GM12878 (cell line): ENCODE measurements at regions not wholly inside any gene's neighbourhood (a gene's known extent, or its start where the extent isn't known, plus 50 kb on each side); places are given as distances from the start of the nearest gene placed in this dataset.

Experiments used
- ATAC-seq: fragments of 200-7000 bp; cut with Tn5 transposase; 3 replicates; pipeline ENCODE4 v1.9.1; 2020; ENCODE audit warnings: mild to moderate bottlenecking, moderate library complexity
- BruUV-seq: library from RNA; stranded (reverse); fragments of 400-500 nt; replicated peaks from 2 replicates; lab custom pipeline; 2021; lab: Mats Ljungman, UMichigan
- CTCF ChIA-PET: fragments of 300-600 bp; sonication (Branson Sonifier 250); formaldehyde crosslinking; extraction: SDS; loops from one replicate; lab custom pipeline; 2021; ENCODE audit warnings: inconsistent platforms; lab: Yijun Ruan, JAX
- POLR2A ChIA-PET: fragments of 350-600 bp; formaldehyde crosslinking; extraction: SDS; loops from one replicate; lab custom pipeline; 2021; ENCODE audit warnings: inconsistent platforms; lab: Charles Lee
- RAD21 ChIA-PET: fragments of 300-600 bp; sonication (Branson Sonifier 250); formaldehyde crosslinking; loops from one replicate; lab custom pipeline; 2023; ENCODE audit warnings: antibody characterized with exemption; ENCODE audit not compliant: unreplicated experiment; lab: Charles Lee
- SMC1A ChIA-PET: fragments of 300-600 bp; sonication (Branson Sonifier 250); formaldehyde crosslinking; loops from one replicate; lab custom pipeline; 2023; ENCODE audit not compliant: unreplicated experiment, uncharacterized antibody; lab: Charles Lee
- DNase-seq: peaks from one replicate; pipeline ENCODE4 v3.0.0-alpha.2; 2011; ENCODE audit warnings: low read depth, low spot score
- FAIRE-seq: peaks from 3 replicates; lab custom pipeline; 2011; peaks lifted over from hg19 to GRCh38; lab: Jason Lieb, UNC
- H2AFZ ChIP-seq: 2 replicates; pipeline ENCODE4 v1.6.0; 2011; ENCODE audit warnings: low read depth, low read length, control low read depth; ENCODE audit not compliant: control insufficient read depth
- H3K27ac ChIP-seq: 2 replicates; pipeline ENCODE4 v1.5.1; 2011; ENCODE audit warnings: control low read depth; ENCODE audit not compliant: control insufficient read depth, insufficient read depth
- H3K27me3 ChIP-seq, 2 experiments: replicated peaks in 1 of 2; 2 replicates each; pipeline versions ENCODE4 v1.6.0 to v1.6.1; 2011; ENCODE audit warnings: low read length in 1 of 2; ENCODE audit not compliant: control insufficient read depth in 2 of 2, insufficient read depth in 2 of 2
- H3K36me3 ChIP-seq, 2 experiments: 2 replicates each; pipeline ENCODE4 v1.5.1; 2011; ENCODE audit warnings: low read length in 1 of 2; ENCODE audit not compliant: control insufficient read depth in 2 of 2, insufficient read depth in 2 of 2
- H3K4me1 ChIP-seq: 2 replicates; pipeline ENCODE4 v1.6.1; 2011; ENCODE audit warnings: mild to moderate bottlenecking, low read length, moderate library complexity, mixed read lengths; ENCODE audit not compliant: control insufficient read depth, insufficient read depth
- H3K4me2 ChIP-seq: 2 replicates; pipeline ENCODE4 v1.6.0; 2011; ENCODE audit warnings: control low read depth; ENCODE audit not compliant: control insufficient read depth, insufficient read depth
- H3K4me3 ChIP-seq: fragments of 200-600 bp; sonication (generic); 2 replicates; pipeline ENCODE4 v1.5.1; 2016
- H3K79me2 ChIP-seq: 2 replicates; pipeline ENCODE4 v1.6.0; 2011; ENCODE audit warnings: low read length; ENCODE audit not compliant: control insufficient read depth, insufficient read depth
- H3K9ac ChIP-seq: 2 replicates; pipeline ENCODE4 v1.8.0; 2011; ENCODE audit warnings: low read length, control low read depth, mixed read lengths; ENCODE audit not compliant: control insufficient read depth, insufficient read depth
- H3K9me3 ChIP-seq: replicated peaks from 3 replicates; pipeline ENCODE4 v1.5.1; 2011; ENCODE audit warnings: mild to moderate bottlenecking, low read length; ENCODE audit not compliant: control insufficient read depth, insufficient read depth
- H4K20me1 ChIP-seq: 2 replicates; pipeline ENCODE4 v1.6.0; 2011; ENCODE audit not compliant: control insufficient read depth, insufficient read depth
- EED ChIP-seq: sonication (generic); IDR thresholded peaks from 2 replicates; pipeline ENCODE4 v1.6.1; 2016; ENCODE audit warnings: antibody characterized with exemption, low read depth
- FOS ChIP-seq: IDR thresholded peaks from 3 replicates; pipeline ENCODE4 v1.6.1; 2011; ENCODE audit warnings: borderline replicate concordance; ENCODE audit not compliant: insufficient read length; ENCODE audit errors: extremely low read depth
- MLLT1 ChIP-seq: fragments of 450-650 bp; IDR thresholded peaks from 2 replicates; pipeline ENCODE4 v1.6.1; 2016; ENCODE audit warnings: mild to moderate bottlenecking
- PAX5 ChIP-seq: IDR thresholded peaks from 2 replicates; pipeline ENCODE4 v1.6.1; 2011; ENCODE audit warnings: low read depth, low read length, borderline replicate concordance
- TAF1 ChIP-seq: IDR thresholded peaks from 2 replicates; pipeline ENCODE4 v1.6.1; 2011; ENCODE audit warnings: mild to moderate bottlenecking, low read depth, low read length, borderline replicate concordance
- ZBTB11 ChIP-seq: fragments of 450-650 bp; formaldehyde crosslinking; IDR thresholded peaks from 2 replicates; pipeline ENCODE4 v1.5.0; 2022; ENCODE audit warnings: mild to moderate bottlenecking, missing genetic modification characterization
- WGBS: methylation state at CpG from one replicate; pipeline ENCODE4 v1.1.6; 2016; ENCODE audit warnings: low lambda C conversion rate; ENCODE audit not compliant: insufficient replicate concordance, insufficient coverage; ENCODE audit errors: missing lambda C conversion rate; 5-methylcytosine and 5-hydroxymethylcytosine counted together
- in situ Hi-C: fragments of 300-500 bp; cut with MboI; formaldehyde crosslinking; loops from 9 replicates; pipeline ENCODE4 v1.14.3; 2018; ENCODE audit warnings: mixed read lengths
- intact Hi-C: fragments of 100-400 bp; cut with micrococcal nuclease; formaldehyde crosslinking; loops from one replicate; pipeline ENCODE4 v1.14.2; 2022; ENCODE audit not compliant: unreplicated experiment

GRCh38 chr14:41289025-41289424 is 317.7 kb upstream of the LRFN5 start:
- no peak overlapping the region for H3K4me2 ChIP-seq
- no peaks in the 10 kb centered on the region for H3K27me3 ChIP-seq
- no peaks in the 10 kb centered on the region for H3K9me3 ChIP-seq
- BruUV-seq = no TSS peak
- FAIRE-seq (no peak), DNase-seq (no peak), ATAC-seq (no peak)
- no peak overlapping the region for H3K27ac ChIP-seq
- no peaks in the 10 kb centered on the region for H3K79me2 ChIP-seq
- CTCF ChIA-PET = no interaction called here
- in situ Hi-C loops = no loop called here
- no peaks in the 10 kb centered on the region for H3K36me3 ChIP-seq
- no peak overlapping the region for H3K4me3 ChIP-seq
- SMC1A ChIA-PET = interaction anchor here (0.8 kb wide), 1 partner anchor 8 kb away, joined by 3 read pairs; no protein-coding TSS in a partner anchor
- RAD21 ChIA-PET = no interaction called here
- no peak overlapping the region for H2AFZ ChIP-seq
- no peak overlapping the region for H3K9ac ChIP-seq
- 21% methylated on average over 5 of the region's 5 CpGs for WGBS
- TF ChIP-seq MLLT1 = no peak
- TF ChIP-seq PAX5 = no peak
- TF ChIP-seq FOS = no peak
- no peak for TF ChIP-seq ZBTB11 (CRISPR knock-in tag)
- TF ChIP-seq EED = no peak
- no peak for TF ChIP-seq TAF1
- no peaks in the 10 kb centered on the region for H3K4me1 ChIP-seq
- POLR2A ChIA-PET = no interaction called here
- H4K20me1 ChIP-seq = no peaks in the 10 kb centered on the region
- intact Hi-C loops = loop anchor here (10.0 kb wide), 1 partner anchor 316 kb away; the partner anchor contains the start of gene LRFN5
